Neural crest cell (in vitro differentiated cells): ENCODE measurements at regions not wholly inside any gene's neighbourhood (a gene's known extent, or its start where the extent isn't known, plus 50 kb on each side); places are given as distances from the start of the nearest gene placed in this dataset.

Experiments
- DNase-seq: peaks from one replicate; pipeline ENCODE4 v3.0.0; 2021; ENCODE audit warnings: low read depth, mixed read lengths, low spot score
- H3K27ac Mint-ChIP-seq: one replicate; pipeline ENCODE4 v1.8.0; 2021; ENCODE audit warnings: mild to moderate bottlenecking, mixed read lengths; ENCODE audit not compliant: unreplicated experiment
- H3K27me3 Mint-ChIP-seq: 2 replicates; pipeline ENCODE4 v1.8.0; 2021; ENCODE audit warnings: low read depth, mild to moderate bottlenecking, mixed read lengths
- H3K36me3 Mint-ChIP-seq: 2 replicates; pipeline ENCODE4 v1.8.0; 2021; ENCODE audit warnings: low read depth, mild to moderate bottlenecking, mixed read lengths
- H3K4me1 Mint-ChIP-seq: 2 replicates; pipeline ENCODE4 v1.8.0; 2021; ENCODE audit warnings: mixed read lengths
- H3K4me3 Mint-ChIP-seq: one replicate; pipeline ENCODE4 v1.8.0; 2021; ENCODE audit warnings: mild to moderate bottlenecking, mixed read lengths
- H3K9me3 Mint-ChIP-seq: 2 replicates; pipeline ENCODE4 v1.8.0; 2021; ENCODE audit warnings: mixed read lengths
- TF ChIP-seq, protein P1 (sequence below): fragments of 200-600 bp; sonication (generic); conservative IDR thresholded peaks from 2 replicates; pipeline ENCODE4 v1.5.0; 2021; ENCODE audit warnings: antibody characterized with exemption, mild to moderate bottlenecking

DNA sequence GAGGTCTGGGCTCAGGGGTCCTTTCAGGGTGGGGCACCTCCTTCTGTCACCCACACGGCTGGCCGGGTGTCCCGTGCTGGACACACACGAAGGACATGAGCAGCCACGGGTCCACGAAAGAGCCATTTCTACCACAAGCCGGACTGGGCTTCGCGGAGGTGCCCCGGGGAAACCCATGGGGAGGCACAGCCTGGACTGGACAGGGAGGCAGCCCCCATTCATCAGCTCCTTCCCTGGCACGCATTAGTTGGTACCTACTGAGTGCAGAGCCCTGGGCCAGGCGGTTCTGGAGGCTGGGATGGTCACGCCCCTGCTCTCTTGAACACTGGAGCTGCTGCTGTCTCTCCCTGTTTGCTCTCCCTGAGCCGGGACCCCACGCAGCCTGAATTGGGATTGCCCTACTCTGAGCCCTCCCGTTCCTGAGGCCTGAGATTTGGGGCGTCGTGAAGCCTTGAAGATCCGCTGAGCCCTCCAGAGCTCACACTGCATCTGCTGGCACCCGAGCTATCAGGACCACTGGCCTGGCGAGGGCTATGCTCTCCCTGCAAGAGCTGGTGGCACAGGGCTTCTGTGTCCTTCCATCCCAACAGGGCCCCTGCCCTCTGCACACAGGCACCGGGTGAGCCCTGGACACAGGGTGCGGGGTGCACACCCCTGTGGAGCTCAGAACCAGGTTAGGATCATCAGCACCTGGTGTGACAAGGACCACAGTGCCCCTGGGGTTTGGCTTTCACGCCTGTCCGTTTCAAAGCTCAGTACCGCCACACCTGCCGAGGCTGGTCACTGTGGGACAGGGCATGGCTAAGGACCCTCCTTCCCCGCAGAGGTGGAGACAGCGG, 84.6 kb downstream of the MYEOV start:
- DNase-seq = no peak
- H3K4me1 Mint-ChIP-seq = peaks cover 6% of the 10 kb centered on the region
- TF ChIP-seq, protein P1, sequence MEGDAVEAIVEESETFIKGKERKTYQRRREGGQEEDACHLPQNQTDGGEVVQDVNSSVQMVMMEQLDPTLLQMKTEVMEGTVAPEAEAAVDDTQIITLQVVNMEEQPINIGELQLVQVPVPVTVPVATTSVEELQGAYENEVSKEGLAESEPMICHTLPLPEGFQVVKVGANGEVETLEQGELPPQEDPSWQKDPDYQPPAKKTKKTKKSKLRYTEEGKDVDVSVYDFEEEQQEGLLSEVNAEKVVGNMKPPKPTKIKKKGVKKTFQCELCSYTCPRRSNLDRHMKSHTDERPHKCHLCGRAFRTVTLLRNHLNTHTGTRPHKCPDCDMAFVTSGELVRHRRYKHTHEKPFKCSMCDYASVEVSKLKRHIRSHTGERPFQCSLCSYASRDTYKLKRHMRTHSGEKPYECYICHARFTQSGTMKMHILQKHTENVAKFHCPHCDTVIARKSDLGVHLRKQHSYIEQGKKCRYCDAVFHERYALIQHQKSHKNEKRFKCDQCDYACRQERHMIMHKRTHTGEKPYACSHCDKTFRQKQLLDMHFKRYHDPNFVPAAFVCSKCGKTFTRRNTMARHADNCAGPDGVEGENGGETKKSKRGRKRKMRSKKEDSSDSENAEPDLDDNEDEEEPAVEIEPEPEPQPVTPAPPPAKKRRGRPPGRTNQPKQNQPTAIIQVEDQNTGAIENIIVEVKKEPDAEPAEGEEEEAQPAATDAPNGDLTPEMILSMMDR = no peak
- H3K9me3 Mint-ChIP-seq = no peaks in the 10 kb centered on the region
- H3K4me3 Mint-ChIP-seq = no peak overlapping the region
- no peaks in the 10 kb centered on the region for H3K27me3 Mint-ChIP-seq
- peak overlapping the region; percentile 84 for H3K27ac Mint-ChIP-seq
- H3K36me3 Mint-ChIP-seq = no peaks in the 10 kb centered on the region

- Mint-ChIP-seq H3K27ac (no peak overlapping the region), H3K4me3 (no peak overlapping the region), H3K9me3 (no peaks in the 10 kb centered on the region), H3K27me3 (no peaks in the 10 kb centered on the region), H3K4me1 (peaks cover 6% of the 10 kb centered on the region), H3K36me3 (no peaks in the 10 kb centered on the region)
- DNase-seq = no peak
- TF ChIP-seq, protein P1 = no peak
These were observed 86.5 kb downstream of the MYEOV start for GRCh38 chr11:69380451-69380901.

DNA sequence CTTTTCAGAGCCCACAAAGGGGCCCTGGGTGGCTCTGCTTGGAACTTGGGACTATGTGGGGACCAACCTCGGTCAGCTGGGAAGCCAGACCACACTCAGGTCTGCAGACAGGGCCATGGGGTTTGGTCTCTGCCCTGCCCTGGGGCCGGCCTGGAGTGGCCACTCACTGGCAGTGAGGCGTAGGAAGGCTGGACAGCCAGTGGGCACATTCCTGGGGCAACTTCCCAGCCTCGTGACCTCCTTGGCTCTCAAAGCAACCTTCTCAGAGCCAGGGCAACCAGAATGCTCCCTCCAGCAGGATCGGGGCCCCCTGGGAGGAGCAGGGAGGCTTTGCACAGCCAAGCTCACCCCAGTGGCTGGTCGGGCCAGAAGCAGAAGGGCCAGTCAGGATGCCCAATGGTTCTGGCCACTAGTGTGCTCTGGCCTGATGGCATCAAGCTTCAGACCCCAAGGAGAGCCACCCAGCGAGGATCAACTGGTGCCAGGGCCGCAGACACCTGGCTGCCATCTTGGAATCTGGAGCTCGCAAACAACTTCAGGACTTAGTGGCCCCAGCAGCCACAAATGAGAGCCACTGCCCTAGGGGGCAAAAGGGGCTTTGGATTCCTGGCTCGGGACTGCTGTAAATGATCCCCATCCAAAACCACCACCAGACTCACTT, 87.1 kb downstream of the MYEOV start:
- DNase-seq = no peak
- H3K27ac Mint-ChIP-seq = no peak overlapping the region
- peaks cover 6% of the 10 kb centered on the region for H3K4me1 Mint-ChIP-seq
- no peak overlapping the region for H3K4me3 Mint-ChIP-seq
- H3K9me3 Mint-ChIP-seq = no peaks in the 10 kb centered on the region
- TF ChIP-seq, protein P1 = no peak
- H3K27me3 Mint-ChIP-seq = no peaks in the 10 kb centered on the region
- no peaks in the 10 kb centered on the region for H3K36me3 Mint-ChIP-seq

DNA sequence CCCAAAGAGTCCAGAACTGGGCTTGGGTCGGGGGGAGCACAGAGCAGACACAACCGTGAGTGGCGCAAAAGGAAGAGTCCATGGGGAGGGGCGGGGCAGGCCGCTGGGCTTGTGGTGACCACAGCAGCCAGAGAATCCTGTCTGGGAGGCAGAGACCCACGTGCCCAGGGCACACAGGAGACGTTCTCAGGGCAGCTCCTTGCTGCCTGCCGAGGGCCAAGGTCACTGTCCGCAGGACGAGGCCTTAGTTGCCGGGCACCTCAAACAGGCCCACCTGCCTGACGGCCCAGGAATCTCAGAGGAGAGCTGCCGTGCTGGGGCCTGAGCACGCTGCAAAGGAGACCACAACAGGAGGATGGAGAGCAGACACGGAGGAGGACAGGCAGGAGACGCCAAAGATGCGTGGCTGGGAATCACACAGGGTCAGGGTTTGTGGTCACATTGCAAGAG, 87.8 kb downstream of the MYEOV start:
- Mint-ChIP-seq H3K36me3 (no peaks in the 10 kb centered on the region), H3K4me1 (peaks cover 6% of the 10 kb centered on the region), H3K27ac (no peak overlapping the region), H3K9me3 (no peaks in the 10 kb centered on the region), H3K27me3 (no peaks in the 10 kb centered on the region), H3K4me3 (no peak overlapping the region)
- DNase-seq = no peak
- TF ChIP-seq, protein P1 = no peak

GRCh38 chr11:69382131-69383128, 88.5 kb downstream of the MYEOV start:
- TF ChIP-seq, protein P1 = no peak
- H3K9me3 Mint-ChIP-seq = no peaks in the 10 kb centered on the region
- H3K36me3 Mint-ChIP-seq = no peaks in the 10 kb centered on the region
- peaks cover 6% of the 10 kb centered on the region for H3K4me1 Mint-ChIP-seq
- DNase-seq = no peak
- H3K27me3 Mint-ChIP-seq = no peaks in the 10 kb centered on the region
- H3K4me3 Mint-ChIP-seq = no peak overlapping the region
- no peak overlapping the region for H3K27ac Mint-ChIP-seq
